ENCODE measurements at regions not wholly inside any gene's neighbourhood (a gene's known extent, or its start where the extent isn't known, plus 50 kb on each side); places are given as distances from the start of the nearest gene placed in this dataset.
A peak's percentile ranks its signal among the peaks of the same experiment; 100 is the strongest.

DNA sequence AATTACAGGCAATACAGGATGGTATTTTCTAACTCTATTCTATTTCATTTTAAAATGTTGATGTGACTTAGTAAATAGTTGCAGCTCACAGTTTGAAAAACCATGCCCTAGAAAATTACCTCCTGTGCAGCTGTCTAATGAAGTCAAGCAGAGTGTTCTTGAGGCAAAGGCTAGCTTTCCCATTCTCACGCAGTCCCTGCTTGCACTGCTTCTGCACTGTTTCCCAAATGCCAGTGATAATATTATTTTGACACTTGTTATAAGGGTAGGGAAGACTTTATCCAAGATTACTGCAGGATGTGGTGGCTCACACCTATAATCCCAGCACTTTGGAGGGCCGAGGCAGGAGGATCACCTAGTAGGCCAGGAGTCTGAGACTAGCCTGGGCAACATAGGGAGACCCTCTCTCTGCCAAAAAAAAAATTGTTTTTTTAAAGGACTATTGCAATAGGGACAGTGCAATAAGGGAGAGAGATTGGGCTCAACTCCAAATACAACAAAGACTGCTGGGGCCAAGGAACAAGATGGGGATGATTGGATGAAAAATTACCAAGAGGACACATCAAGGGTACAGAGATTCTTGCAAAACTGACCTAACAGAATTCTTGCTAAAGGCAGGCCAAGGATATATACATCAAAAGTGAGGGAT is 196.1 kb downstream of the LY86 start:
- WGBS, 4 donors: 78 to 91% (median 86%) methylated on average over 2 of the region's 2 CpGs
- H3K36me3 ChIP-seq: no peaks in the 10 kb centered on the region
- no peak for DNase-seq
- H3K4me3 ChIP-seq: no peak overlapping the region
- no peak overlapping the region for H3K27ac ChIP-seq
- no peak for ATAC-seq
- H3K4me1 ChIP-seq: peaks cover 0 to 16% (median 5%) of the 10 kb centered on the region in 12 donors
- H3K9me3 ChIP-seq: no peaks in the 10 kb centered on the region
- TF ChIP-seq, protein P1, sequence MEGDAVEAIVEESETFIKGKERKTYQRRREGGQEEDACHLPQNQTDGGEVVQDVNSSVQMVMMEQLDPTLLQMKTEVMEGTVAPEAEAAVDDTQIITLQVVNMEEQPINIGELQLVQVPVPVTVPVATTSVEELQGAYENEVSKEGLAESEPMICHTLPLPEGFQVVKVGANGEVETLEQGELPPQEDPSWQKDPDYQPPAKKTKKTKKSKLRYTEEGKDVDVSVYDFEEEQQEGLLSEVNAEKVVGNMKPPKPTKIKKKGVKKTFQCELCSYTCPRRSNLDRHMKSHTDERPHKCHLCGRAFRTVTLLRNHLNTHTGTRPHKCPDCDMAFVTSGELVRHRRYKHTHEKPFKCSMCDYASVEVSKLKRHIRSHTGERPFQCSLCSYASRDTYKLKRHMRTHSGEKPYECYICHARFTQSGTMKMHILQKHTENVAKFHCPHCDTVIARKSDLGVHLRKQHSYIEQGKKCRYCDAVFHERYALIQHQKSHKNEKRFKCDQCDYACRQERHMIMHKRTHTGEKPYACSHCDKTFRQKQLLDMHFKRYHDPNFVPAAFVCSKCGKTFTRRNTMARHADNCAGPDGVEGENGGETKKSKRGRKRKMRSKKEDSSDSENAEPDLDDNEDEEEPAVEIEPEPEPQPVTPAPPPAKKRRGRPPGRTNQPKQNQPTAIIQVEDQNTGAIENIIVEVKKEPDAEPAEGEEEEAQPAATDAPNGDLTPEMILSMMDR (IDR thresholded peaks at IDR 0.05): no peak
- no peak for TF ChIP-seq POLR2A (IDR thresholded peaks at IDR 0.05)
- H3K27me3 ChIP-seq: no peaks in the 10 kb centered on the region
- intact Hi-C loops (cut with DNase I): no loop called here

DNA sequence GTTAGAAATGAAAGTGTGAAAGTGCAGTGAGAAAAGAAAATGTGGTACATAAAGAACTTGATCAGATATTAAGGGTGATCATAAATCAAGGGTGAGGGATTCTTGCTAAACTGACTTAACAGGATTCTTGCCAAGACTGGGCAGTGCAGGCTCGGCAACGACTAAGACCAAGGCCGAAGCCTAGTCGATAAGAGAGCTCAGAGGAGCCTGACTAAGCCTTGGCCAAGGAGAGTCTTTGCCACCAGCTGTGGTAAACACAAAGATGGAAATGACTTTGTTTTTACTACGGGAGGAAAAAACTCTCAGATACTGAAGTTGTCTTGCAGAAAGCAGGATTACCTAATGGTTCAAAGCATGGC is 196.6 kb downstream of the LY86 start:
- Histone ChIP-seq H3K9me3 (no peaks in the 10 kb centered on the region), H3K27me3 (no peaks in the 10 kb centered on the region), H3K4me3 (no peak overlapping the region), H3K4me1 (peaks cover 0 to 16% (median 5%) of the 10 kb centered on the region in 12 donors), H3K27ac (no peak overlapping the region), H3K36me3 (no peaks in the 10 kb centered on the region)
- ATAC-seq: no peak
- intact Hi-C loops (cut with DNase I): no loop called here
- DNase-seq: no peak
- no peak for TF ChIP-seq POLR2A (IDR thresholded peaks at IDR 0.05)
- TF ChIP-seq, protein P1 (IDR thresholded peaks at IDR 0.05): no peak
- WGBS, 4 donors: 64 to 83% (median 81%) methylated on average over 5 of the region's 5 CpGs

DNA sequence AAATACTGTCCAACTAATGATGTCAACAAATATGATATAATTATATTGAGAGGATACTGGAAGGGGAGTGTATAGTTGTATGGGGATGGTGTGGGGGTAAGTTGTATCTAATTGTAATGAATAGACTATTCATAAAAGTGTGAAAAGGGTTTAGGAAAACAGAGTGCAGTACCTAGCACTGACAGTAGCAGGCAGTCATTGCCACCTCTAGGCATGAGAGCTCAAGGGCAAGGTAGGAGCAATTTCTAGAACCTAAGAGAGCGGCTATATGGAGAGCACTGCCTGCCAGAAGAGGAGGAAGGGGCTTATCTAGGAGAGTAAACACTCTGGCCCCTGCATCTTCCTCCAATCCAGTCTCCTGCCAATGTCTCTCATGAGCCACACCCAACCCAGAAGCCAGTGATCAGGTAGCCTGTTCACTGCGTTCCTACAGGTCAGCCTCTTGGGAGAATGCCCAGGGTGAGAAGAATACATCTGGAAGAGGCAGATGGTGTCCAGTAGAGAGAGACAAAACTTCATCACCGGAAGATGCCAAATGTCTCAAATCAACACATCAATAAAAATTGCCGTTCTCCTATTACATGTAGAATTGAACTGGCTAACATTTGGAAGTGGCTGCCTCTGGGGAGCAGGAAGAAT is 200.0 kb downstream of the LY86 start:
- DNase-seq (no peak), ATAC-seq (peak in 2 of 4 donors; percentile 22 to 58)
- Histone ChIP-seq H3K4me1 (peaks cover 0 to 5% (median 0%) of the 10 kb centered on the region in 12 donors), H3K9me3 (no peaks in the 10 kb centered on the region), H3K36me3 (no peaks in the 10 kb centered on the region), H3K27ac (no peak overlapping the region), H3K4me3 (no peak overlapping the region), H3K27me3 (no peaks in the 10 kb centered on the region)
- intact Hi-C loops (cut with DNase I): no loop called here
- TF ChIP-seq POLR2A (IDR thresholded peaks at IDR 0.05): no peak
- TF ChIP-seq, protein P1 (IDR thresholded peaks at IDR 0.05): peak in 10 of 12 donors; percentile 18 to 50 (median 34)
- WGBS, 4 donors: 78 to 83% (median 81%) methylated on average over 4 of the region's 4 CpGs

DNA sequence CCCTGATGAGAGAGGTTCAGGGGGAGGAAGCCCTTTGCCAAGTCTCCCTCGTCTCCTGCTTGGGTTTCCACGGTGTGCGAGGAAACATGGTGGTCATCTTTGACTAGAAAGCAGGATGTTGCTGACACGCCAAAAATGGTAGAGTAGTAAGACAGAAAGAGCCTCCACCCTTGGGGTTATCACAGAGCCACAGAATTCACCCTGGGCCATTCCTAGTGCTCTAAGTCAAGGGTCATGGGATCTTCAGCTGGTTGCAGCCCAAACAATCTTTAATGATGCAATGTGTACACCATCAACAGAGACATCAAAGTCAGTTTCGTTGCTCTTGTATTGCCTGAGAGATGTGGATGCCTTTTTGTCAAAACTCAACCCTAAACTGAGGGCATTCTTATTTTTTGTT is 201.9 kb downstream of the LY86 start:
- intact Hi-C loops (cut with DNase I): no loop called here
- no peaks in the 10 kb centered on the region for H3K36me3 ChIP-seq
- H3K27ac ChIP-seq: no peak overlapping the region
- no peak for ATAC-seq
- H3K27me3 ChIP-seq: no peaks in the 10 kb centered on the region
- 94 to 98% (median 97%) methylated on average over 5 of the region's 5 CpGs for WGBS, 4 donors
- no peak for TF ChIP-seq POLR2A (IDR thresholded peaks at IDR 0.05)
- TF ChIP-seq, protein P1 (IDR thresholded peaks at IDR 0.05): no peak
- H3K9me3 ChIP-seq: no peaks in the 10 kb centered on the region
- H3K4me3 ChIP-seq: no peak overlapping the region
- H3K4me1 ChIP-seq: peaks cover 0 to 6% (median 0%) of the 10 kb centered on the region in 12 donors
- DNase-seq: no peak

All from heart left ventricle (tissue), 16 donors.